Loucy (cell line): ENCODE measurements at regions not wholly inside any gene's neighbourhood (a gene's known extent, or its start where the extent isn't known, plus 50 kb on each side); places are given as distances from the start of the nearest gene placed in this dataset.

Experiments
- EZH2phosphoT487 ChIP-seq: fragments of 200-600 bp; IDR thresholded peaks from 2 replicates; pipeline ENCODE4 v1.6.1; 2018; ENCODE audit warnings: antibody characterized with exemption, mild to moderate bottlenecking, moderate library complexity, borderline replicate concordance
- TF ChIP-seq, protein P1 (sequence below): fragments of 200-600 bp; sonication (generic); conservative IDR thresholded peaks from 2 replicates; pipeline ENCODE4 v1.5.1; 2014; ENCODE audit warnings: mild to moderate bottlenecking, antibody characterized with exemption, low read length

DNA sequence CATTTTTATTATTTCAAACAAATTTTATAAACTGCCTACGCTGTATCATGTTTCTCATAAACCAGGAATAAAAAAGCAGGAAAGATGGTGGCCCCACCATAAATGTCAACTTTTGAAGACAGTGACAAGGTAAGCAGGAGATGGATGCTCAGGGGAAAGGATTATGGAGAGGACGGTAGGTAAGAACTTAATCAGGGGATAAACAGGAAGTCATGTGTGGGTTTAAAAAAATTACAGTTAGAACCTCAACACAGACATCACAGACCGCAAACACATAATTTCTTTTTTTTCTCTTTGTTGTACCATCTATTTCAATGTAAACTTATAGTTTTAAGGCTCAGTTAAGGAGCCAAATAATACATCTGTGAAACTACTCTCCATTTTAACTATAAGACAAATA is 575.2 kb upstream of the SLC8A1 start:
- TF ChIP-seq, protein P1, sequence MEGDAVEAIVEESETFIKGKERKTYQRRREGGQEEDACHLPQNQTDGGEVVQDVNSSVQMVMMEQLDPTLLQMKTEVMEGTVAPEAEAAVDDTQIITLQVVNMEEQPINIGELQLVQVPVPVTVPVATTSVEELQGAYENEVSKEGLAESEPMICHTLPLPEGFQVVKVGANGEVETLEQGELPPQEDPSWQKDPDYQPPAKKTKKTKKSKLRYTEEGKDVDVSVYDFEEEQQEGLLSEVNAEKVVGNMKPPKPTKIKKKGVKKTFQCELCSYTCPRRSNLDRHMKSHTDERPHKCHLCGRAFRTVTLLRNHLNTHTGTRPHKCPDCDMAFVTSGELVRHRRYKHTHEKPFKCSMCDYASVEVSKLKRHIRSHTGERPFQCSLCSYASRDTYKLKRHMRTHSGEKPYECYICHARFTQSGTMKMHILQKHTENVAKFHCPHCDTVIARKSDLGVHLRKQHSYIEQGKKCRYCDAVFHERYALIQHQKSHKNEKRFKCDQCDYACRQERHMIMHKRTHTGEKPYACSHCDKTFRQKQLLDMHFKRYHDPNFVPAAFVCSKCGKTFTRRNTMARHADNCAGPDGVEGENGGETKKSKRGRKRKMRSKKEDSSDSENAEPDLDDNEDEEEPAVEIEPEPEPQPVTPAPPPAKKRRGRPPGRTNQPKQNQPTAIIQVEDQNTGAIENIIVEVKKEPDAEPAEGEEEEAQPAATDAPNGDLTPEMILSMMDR, result no peak
- TF ChIP-seq EZH2phosphoT487, result no peak
